GM18909 (cell line): ENCODE measurements at regions not wholly inside any gene's neighbourhood (a gene's known extent, or its start where the extent isn't known, plus 50 kb on each side); places are given as distances from the start of the nearest gene placed in this dataset.

Experiments
- ATAC-seq: cut with Tn5 transposase; IDR thresholded peaks from one replicate; pipeline ENCODE4 v1.9.1; 2021; ENCODE audit warnings: mild to moderate bottlenecking; ENCODE audit not compliant: unreplicated experiment, poor library complexity

DNA sequence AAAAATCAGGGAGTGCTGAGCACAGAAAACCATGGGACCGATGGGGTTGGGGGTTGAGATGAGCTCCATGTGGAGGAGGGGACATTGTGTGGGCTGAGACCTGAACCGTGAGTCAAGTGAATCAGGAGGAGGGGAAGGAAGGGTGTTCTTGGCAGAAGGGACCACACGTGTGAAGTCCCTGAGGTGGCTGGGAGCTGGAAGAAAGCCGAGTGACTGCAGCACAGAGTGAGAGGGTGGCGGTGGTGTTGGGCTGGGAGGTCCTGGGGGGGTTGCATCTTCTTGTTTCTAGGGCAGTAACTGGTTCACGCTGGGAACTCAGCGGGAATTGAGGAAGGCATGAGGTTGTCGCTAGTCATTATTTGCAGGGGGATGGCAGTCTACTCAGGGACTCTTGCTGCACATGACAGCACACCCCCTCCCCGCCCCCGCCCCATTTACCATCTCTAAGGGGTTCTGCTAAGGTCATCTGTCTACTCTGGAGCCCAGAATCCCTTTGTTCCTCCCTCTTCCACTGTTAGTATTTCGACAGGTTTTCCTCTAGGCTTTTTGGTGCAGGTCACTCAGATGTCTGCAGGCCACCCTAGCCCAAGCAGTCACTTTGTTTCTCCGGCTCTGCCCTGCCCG is 254.3 kb downstream of the TLE3 start:
- no peak for ATAC-seq

GRCh38 chr15:69843900-69844304 is 253.8 kb downstream of the TLE3 start:
- ATAC-seq, result no peak

DNA sequence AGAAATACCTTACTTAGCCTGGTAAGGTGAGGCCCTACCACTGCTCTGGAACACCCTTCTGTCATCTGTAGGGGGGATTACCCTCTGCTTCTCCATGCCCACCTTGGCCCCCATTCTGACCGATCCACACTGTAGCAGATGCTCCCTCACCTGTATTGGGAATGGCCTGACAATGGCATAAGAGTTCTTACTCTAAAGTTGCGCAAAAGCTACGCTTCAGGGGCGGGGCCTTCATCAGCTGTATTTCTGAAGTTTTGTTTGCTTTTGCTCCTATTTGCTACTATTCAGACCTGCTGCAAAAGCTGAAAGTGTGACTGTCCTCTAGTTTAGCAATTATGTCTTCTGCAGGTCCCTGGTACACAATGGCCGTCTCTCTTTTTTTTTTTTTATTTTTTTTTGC is 252.6 kb downstream of the TLE3 start:
- no peak for ATAC-seq

GRCh38 chr15:69847625-69848024 is 250.1 kb downstream of the TLE3 start:
- no peak for ATAC-seq

- no peak for ATAC-seq
Measured at GRCh38 chr15:69848096-69848495, 249.6 kb downstream of the TLE3 start.

DNA sequence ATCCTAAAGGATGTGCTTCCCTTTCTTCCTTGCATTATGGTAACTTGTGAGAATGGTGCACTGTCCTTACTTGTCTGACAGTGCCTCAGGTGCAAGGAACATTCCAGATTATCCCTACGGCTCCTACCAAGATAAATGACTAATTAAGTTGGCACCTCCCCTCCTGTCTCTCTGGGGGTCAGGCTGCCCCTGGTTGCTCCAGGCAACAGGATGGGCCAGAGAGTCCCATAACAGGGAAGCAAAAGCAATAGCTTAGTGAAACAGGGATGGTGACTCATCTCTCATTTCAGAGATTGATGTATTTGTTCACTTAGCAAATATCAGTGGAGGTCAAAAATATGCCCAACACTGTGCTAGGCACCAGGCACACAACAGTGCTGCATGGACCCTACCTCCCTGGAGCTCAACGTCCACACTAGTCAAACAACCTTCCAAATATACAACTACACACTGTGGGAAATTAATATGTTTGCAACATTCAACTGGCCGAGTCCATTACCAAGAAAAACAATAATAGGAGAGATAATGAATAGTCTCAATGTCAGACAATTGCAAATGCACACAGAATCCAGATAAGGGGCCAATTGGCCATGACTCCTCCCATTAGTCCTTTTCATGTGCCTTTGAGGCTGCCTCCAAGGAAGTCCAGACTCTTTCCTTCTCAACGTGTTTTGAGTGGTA is 249.0 kb downstream of the TLE3 start:
- no peak for ATAC-seq

DNA sequence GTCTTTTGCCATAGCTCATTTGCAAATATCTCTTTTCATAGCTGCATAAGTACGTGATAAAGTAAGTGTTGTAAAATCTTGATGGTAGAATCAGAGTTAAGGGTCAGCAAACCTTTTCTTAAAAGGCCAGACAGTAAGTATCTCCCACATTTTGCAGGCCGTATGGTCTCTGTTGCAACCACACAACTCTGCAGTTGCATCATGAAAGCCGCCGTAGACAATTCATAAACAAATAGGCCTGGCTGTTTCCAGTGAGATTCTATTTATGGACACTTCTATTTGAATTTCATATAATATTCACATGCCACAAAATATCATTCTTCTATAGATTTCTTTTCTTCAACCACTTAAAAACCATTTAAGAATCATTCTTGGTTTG is 248.5 kb downstream of the TLE3 start:
- no peak for ATAC-seq

- no peak for ATAC-seq
Measured at GRCh38 chr15:69852482-69852881, 245.2 kb downstream of the TLE3 start.

DNA sequence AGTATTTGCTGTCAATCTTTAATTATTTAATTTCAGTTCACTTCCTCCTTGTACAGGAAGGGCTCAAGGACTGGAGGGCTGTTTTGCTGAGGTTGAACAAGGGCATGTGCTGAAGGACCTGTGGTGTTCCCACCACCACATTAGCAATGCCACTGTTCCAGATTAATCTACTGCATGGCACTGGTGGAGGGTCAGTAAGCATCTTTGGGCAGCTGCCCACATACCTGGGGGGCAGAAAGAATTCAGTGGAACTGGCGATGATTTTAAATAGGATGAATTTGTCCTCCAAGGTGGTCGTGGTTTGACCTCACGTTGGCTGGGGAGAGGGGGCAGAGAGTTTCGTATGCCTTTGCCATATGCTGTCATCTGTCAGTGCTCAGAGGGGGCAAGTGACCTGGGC is 244.8 kb downstream of the TLE3 start:
- ATAC-seq, result no peak

GRCh38 chr15:69853544-69853951 is 244.2 kb downstream of the TLE3 start:
- ATAC-seq, result no peak

DNA sequence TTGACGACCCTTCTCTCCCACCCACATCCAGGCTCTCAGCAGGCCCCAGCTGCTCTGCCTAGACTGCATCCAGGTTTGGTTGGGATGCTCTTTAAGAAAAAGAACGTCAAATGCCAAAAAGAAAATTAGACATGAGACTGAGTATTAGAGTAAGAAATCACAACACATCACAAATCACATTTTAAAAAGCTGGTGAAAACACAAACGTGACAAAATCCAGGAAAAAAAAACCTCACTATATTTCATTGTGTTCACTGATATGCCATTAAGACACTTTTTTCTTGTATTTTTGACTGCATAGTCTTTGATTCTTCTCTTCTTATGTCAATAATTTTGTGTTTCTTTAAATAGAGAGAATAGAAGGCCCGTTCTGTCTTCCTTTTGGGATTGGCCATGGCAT is 243.7 kb downstream of the TLE3 start:
- no peak for ATAC-seq

GRCh38 chr15:69854521-69855181 is 243.1 kb downstream of the TLE3 start:
- ATAC-seq, result no peak

DNA sequence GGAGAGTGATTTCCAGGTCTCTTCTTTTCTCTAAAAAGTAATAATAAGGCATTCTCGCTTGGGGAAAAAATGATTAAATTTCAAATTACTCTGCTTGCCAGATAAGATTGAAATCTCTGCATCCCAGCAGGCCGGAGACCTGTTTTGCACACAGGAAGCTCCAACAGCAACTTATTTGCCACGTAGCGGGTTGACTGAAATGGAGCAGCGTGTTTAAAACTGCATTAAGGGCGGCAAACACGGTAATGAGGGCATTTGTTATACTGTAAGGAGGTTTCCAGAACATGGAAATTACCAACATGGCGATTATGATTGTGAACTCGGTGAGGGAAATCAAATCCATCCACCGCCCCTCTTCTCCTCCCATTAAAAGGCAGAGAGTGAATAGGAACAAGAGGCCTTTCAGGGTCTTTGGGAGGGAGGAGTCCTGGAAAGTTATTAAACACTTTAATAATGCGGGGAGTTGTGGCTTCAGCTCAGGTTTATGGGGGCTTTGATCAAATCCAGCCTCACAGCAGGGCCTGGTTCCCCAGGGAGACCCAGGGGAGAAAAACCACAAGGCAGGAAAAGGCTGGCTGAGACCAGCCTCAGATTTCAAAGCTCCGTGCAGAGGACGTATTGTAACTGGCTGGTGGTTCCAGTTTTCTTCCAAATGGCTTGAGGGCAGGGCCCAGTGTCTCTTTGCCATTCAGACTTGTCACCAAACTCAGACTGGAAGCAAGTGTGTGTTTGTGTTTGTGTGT is 242.3 kb downstream of the TLE3 start:
- no peak for ATAC-seq

DNA sequence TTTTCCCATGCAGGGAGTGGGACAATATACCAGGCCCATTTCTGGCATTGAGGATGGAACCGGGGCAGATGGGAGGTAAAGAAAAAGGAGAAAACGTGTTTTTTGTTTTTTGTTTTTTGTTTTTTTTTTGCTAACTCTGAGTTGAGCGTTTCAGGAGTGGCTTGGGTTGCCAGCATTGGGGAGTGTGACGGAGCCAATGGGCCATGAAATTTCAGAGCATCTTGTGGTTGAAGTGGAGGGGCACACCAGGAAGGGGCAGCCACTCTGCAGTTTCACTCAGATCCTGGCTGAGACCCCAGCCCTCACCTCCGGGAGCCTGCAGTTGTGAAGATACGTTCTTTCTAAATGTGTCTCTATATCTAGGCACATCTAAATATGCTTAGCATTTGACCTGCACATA is 240.5 kb downstream of the TLE3 start:
- no peak for ATAC-seq

GRCh38 chr15:69857686-69858391 is 239.9 kb downstream of the TLE3 start:
- no peak for ATAC-seq

DNA sequence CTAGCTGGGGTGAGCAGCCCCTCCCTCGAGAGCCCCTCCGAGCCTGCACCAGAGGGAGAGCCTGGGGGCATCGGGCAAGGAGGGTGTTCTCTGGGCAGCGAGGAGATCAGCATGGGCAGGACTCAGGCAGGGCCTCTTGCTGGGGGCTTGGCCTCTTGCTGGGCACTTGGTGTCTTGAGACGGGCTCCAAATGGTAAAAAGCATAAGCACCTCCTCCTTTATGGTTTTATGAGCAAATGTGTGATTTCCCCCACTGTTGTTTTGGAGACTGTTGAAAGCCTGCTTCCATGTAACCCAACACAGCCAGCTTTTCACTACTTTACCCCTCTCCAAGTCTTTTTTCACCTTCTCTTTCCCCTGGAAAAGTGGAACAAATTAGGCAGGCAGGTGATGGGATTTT is 239.3 kb downstream of the TLE3 start:
- no peak for ATAC-seq

- no peak for ATAC-seq
Measured at GRCh38 chr15:69859866-69860265, 237.9 kb downstream of the TLE3 start.

DNA sequence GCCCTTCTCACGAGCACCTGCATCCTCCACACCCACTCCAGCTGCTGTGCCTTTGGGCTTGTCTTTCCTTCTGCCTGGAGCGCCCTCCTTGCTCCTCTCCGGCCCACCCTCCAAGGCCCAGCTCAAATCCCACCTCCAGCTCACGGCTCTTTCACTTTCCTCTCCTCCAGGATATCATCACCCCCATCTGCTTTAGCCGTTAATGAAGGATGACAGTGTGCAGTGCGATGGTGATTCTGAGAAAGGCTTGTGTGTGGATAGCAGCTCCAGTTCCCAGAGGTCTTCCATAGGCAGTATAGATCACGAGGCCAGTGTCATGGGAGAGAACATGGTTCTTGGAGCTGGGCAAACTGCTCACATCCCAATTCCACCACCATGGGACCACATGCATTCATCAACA is 237.4 kb downstream of the TLE3 start:
- ATAC-seq, result no peak

DNA sequence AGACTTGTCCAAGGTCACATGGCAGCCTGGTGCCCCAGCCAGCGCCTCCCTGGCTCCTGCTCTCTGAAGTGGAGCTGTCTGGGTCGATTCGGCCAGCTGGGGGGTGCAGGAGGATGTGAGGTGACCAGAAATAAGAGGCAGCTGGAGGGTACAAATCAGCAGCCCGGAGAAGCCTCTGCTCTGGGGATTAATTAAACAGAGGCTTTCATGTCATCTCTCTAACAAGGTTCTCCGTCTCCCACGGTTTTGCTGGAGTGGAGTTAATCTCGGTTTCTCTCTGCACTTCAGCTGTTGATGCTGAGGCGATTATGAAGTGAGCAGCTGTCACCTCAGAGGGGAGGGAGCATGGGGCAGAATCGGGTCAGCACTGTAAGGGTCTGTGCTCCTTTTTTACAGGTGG is 236.8 kb downstream of the TLE3 start:
- ATAC-seq, result no peak

- ATAC-seq, result no peak
Measured at GRCh38 chr15:69861331-69862171, 236.2 kb downstream of the TLE3 start.
